GM06990 (cell line): ENCODE measurements at regions not wholly inside any gene's neighbourhood (a gene's known extent, or its start where the extent isn't known, plus 50 kb on each side); places are given as distances from the start of the nearest gene placed in this dataset.

Source experiments
- DNase-seq: peaks from one replicate; pipeline ENCODE4 v3.0.0-alpha.2; 2011; ENCODE audit not compliant: insufficient read length; ENCODE audit errors: extremely low read depth
- H3K27me3 ChIP-seq: replicated peaks from 2 replicates; pipeline ENCODE4 v1.6.0; 2011; ENCODE audit warnings: low read length; ENCODE audit not compliant: control insufficient read depth, insufficient read depth
- H3K36me3 ChIP-seq: 2 replicates; pipeline ENCODE4 v1.5.1; 2011; ENCODE audit warnings: low read length; ENCODE audit not compliant: control insufficient read depth, insufficient read depth
- H3K4me3 ChIP-seq: replicated peaks from 2 replicates; pipeline ENCODE4 v1.5.1; 2011; ENCODE audit warnings: low read depth, mild to moderate bottlenecking, control low read depth, low read length
- CTCF ChIP-seq: IDR thresholded peaks from 2 replicates; pipeline ENCODE4 v1.5.1; 2011; ENCODE audit warnings: low read length, control low read depth, mild to moderate bottlenecking, inconsistent platforms; ENCODE audit not compliant: insufficient read depth, poor library complexity, severe bottlenecking

- TF ChIP-seq CTCF, result no peak
- Histone ChIP-seq H3K4me3 (no peak overlapping the region), H3K27me3 (no peaks in the 10 kb centered on the region), H3K36me3 (no peaks in the 10 kb centered on the region)
- DNase-seq, result no peak
Measured at GRCh38 chr2:67210430-67210829, 186.7 kb upstream of the ETAA1 start.

- Histone ChIP-seq H3K4me3 (no peak overlapping the region), H3K36me3 (no peaks in the 10 kb centered on the region), H3K27me3 (no peaks in the 10 kb centered on the region)
- DNase-seq, result no peak
- TF ChIP-seq CTCF, result no peak
Measured at GRCh38 chr2:67212203-67212602, 184.9 kb upstream of the ETAA1 start.

- no peak for DNase-seq
- no peaks in the 10 kb centered on the region for H3K36me3 ChIP-seq
- H3K27me3 ChIP-seq, result no peaks in the 10 kb centered on the region
- TF ChIP-seq CTCF, result no peak
- H3K4me3 ChIP-seq, result no peak overlapping the region
Measured at GRCh38 chr2:67213270-67213670, 183.9 kb upstream of the ETAA1 start.

GRCh38 chr2:67213677-67214402, 183.3 kb upstream of the ETAA1 start:
- H3K36me3 ChIP-seq, result no peaks in the 10 kb centered on the region
- no peak for DNase-seq
- H3K27me3 ChIP-seq, result no peaks in the 10 kb centered on the region
- no peak overlapping the region for H3K4me3 ChIP-seq
- no peak for TF ChIP-seq CTCF

- Histone ChIP-seq H3K36me3 (no peaks in the 10 kb centered on the region), H3K4me3 (no peak overlapping the region), H3K27me3 (no peaks in the 10 kb centered on the region)
- TF ChIP-seq CTCF, result no peak
- DNase-seq, result no peak
Measured at GRCh38 chr2:67214585-67215185, 182.4 kb upstream of the ETAA1 start.
